ENCODE measurements at regions not wholly inside any gene's neighbourhood (a gene's known extent, or its start where the extent isn't known, plus 50 kb on each side); places are given as distances from the start of the nearest gene placed in this dataset.

GRCh38 chrX:134183665-134184064, 53.3 kb upstream of the CCDC160 start:
- no peak for ATAC-seq
- TF ChIP-seq TSHZ2 (CRISPR knock-in tag; IDR thresholded peaks at IDR 0.05) (no peak), CSDC2 (CRISPR knock-in tag; IDR thresholded peaks at IDR 0.05) (no peak), ESRRG (CRISPR knock-in tag; IDR thresholded peaks at IDR 0.05) (no peak), GLIS3 (CRISPR knock-in tag; IDR thresholded peaks at IDR 0.05) (no peak), ZFP30 (CRISPR knock-in tag; IDR thresholded peaks at IDR 0.05) (no peak), SNAI2 (CRISPR knock-in tag; IDR thresholded peaks at IDR 0.05) (no peak), ISL1 (CRISPR knock-in tag; IDR thresholded peaks at IDR 0.05) (no peak), PATZ1 (CRISPR knock-in tag; IDR thresholded peaks at IDR 0.05; ENCODE audit: borderline replicate concordance) (no peak), TCF4 (CRISPR knock-in tag; IDR thresholded peaks at IDR 0.05; ENCODE audit: borderline replicate concordance) (no peak), TOX (CRISPR knock-in tag; IDR thresholded peaks at IDR 0.05; ENCODE audit: borderline replicate concordance) (no peak)
- TF ChIP-seq, protein P1, sequence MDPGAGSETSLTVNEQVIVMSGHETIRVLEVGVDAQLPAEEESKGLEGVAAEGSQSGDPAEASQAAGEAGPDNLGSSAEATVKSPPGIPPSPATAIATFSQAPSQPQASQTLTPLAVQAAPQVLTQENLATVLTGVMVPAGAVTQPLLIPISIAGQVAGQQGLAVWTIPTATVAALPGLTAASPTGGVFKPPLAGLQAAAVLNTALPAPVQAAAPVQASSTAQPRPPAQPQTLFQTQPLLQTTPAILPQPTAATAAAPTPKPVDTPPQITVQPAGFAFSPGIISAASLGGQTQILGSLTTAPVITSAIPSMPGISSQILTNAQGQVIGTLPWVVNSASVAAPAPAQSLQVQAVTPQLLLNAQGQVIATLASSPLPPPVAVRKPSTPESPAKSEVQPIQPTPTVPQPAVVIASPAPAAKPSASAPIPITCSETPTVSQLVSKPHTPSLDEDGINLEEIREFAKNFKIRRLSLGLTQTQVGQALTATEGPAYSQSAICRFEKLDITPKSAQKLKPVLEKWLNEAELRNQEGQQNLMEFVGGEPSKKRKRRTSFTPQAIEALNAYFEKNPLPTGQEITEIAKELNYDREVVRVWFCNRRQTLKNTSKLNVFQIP (CRISPR knock-in tag; IDR thresholded peaks at IDR 0.05; ENCODE audit: borderline replicate concordance, low read depth): no peak

DNA sequence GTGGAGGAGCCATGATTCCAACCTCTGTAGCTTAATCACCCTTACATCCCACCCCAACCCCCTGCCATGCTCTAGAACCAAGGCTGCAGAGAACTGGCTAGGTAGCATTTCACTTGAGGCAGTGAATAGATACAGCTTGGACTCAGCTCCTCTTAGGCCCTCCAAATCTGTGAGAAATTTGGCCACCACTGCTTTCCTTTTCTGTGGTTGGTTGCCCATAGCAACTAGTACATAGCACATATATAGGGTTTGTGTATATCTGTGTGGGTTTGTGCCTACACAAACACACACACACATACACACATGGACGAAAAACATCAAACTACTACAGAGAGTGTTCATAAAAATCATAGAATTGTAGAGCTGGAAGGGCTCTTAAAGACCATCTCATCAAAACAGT, 52.0 kb upstream of the CCDC160 start:
- TF ChIP-seq BACH2 (CRISPR knock-in tag; IDR thresholded peaks at IDR 0.05; ENCODE audit: borderline replicate concordance) (no peak), TCF4 (CRISPR knock-in tag; IDR thresholded peaks at IDR 0.05; ENCODE audit: borderline replicate concordance) (no peak), GLIS3 (CRISPR knock-in tag; IDR thresholded peaks at IDR 0.05) (no peak), CSRNP3 (CRISPR knock-in tag; IDR thresholded peaks at IDR 0.05) (no peak), ZC3H10 (CRISPR knock-in tag; IDR thresholded peaks at IDR 0.05) (no peak)
- no peak for ATAC-seq

- TF ChIP-seq ZFP30 (CRISPR knock-in tag; IDR thresholded peaks at IDR 0.05) (no peak), CSDC2 (CRISPR knock-in tag; IDR thresholded peaks at IDR 0.05) (no peak), GLIS3 (CRISPR knock-in tag; IDR thresholded peaks at IDR 0.05) (no peak), RARB (CRISPR knock-in tag; IDR thresholded peaks at IDR 0.05) (no peak)
- TF ChIP-seq, protein P1 (CRISPR knock-in tag; IDR thresholded peaks at IDR 0.05; ENCODE audit: borderline replicate concordance, low read depth): no peak
- ATAC-seq: no peak
Measured at GRCh38 chrX:134186362-134187121, 50.4 kb upstream of the CCDC160 start.
